NCI-H82 treated with DMSO at 0.1 percent for 48 hours (cell line): ENCODE measurements at regions not wholly inside any gene's neighbourhood (a gene's known extent, or its start where the extent isn't known, plus 50 kb on each side); places are given as distances from the start of the nearest gene placed in this dataset.
"Not testable (repeated sequence)": the region's sequence is repeated elsewhere in the genome, so short reads cannot be mapped to it uniquely, and the experiment has no call there.

ENCODE experiments used
- DNase-seq: peaks from one replicate; lab custom pipeline; 2025; ENCODE audit not compliant: unreplicated experiment; lab: John Stamatoyannopoulos, UW

DNA sequence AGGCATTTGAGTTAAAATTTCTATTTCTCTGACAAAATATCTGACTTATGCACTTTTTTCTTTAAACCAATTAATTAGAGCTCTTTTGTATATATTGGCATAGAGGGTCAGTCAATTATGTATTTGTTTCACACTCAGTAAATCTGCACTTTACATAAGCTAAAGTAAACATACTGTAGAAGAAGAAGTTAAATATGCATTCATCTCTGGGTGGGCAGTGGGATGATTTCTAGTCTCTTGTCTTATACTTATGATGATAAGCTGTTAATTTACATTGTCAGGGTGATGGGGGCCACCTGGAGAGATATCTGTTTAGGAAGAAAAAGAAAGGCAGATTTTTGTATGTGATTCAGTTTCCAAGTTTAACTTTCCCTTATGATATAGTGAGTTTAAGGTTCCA is 330.8 kb downstream of the IPO8 start:
- DNase-seq = no peak

GRCh38 chr12:30361145-30361544 is 334.5 kb downstream of the IPO8 start:
- DNase-seq = no peak

DNA sequence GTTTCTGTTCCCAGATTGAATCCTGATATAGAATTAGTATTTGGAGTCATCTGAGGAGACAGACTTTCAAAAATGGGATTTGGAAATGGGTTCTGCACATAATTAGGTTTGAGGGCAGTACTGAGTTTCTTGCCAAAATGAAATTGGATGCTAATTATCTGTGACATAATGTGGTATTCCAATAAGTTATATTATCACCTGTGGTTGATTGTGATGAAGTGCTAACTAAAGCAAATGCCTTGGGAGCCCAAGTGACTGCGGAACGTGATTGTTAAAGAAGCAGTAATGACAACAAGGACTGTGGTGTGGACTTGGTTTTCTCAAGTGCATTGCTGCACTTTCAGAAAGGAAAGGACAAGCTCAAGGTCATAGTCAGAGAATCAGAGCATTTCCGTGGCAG is 337.0 kb downstream of the IPO8 start:
- no peak for DNase-seq

DNA sequence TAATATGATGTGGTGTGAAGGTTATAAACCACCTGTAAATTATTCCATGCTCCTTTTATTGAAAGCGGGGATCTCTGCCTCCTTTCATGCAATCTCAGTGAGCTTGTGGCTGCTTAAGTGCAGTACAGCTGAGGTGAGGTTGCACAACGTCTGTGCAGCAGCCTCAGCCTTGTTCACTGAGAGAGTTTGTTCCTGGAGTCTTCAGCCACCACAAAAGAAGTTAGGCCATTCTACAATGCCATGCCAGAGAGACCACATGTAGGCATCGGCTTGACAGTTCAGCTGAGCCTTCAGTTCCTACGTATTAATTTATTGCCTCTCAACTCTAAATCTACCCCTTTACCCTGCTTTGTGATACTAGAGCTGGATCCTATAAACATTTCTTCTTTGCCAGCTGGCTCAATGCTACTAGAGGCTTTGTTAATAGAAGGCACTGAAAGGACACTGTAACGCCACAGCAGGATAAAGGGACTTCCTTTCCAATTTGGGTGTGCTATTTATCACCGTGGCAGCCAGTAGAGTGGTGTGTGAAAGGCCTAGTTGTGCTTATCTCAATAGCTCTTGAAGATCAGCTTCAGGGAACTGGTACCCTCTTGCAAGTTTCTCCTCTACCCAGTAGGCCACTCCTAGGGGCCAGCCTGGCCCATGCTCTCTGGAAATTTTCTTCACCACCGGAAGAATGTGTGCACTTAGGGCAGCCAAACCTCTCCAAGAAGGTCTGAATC is 337.7 kb downstream of the IPO8 start:
- no peak for DNase-seq

DNA sequence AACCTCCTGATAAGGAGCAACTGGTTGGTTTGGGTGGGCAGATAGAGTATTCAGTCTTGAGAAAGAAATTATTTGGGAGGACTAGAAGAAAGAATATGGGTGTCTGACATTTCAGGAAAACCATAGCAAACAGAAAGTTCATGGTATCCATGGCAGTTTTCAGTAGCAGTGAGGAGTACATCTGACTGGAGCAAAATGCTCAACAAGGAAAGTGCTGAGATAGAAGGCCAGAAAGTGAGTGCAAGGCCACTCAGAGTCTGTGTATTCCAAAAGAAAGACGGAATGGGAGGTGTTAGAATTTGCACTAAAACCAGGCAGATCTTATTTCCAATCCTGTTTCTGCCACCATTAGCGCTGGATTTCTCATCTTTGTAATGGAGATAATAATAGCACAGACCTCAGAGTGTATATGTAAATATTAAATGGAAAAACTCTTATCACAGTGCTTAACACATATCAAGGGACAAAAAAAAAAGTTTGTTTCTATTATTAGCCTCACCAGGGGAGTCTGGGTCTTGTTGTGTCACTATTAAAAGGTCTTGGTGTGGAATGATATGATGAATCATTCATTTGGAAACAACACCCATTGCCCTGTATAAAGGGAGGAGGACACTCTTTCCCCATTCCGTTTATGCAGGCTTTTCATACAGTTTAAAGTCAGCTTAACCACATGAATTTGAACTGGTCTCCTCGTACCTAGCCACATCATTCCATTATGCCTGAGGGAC is 349.8 kb downstream of the IPO8 start:
- DNase-seq = no peak

DNA sequence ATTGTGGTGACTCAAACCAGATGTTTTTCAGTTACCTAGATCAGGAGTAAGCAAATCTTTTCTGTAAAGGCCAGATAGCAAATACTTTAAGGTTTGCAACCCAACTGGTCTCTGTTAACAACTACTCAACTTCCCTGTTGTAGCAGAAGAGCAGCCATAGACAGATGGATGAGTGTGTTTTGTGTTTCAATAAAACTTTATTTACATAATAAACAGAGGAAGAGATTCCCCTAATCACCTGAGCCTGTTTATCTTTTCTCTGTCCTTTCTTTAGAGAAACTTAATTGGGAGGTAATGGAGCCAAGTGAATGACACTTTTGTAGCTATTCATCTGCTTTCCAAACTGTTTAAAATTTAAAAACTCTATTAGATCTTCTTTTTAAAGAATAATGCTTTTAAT is 365.1 kb downstream of the IPO8 start:
- DNase-seq = no peak

DNA sequence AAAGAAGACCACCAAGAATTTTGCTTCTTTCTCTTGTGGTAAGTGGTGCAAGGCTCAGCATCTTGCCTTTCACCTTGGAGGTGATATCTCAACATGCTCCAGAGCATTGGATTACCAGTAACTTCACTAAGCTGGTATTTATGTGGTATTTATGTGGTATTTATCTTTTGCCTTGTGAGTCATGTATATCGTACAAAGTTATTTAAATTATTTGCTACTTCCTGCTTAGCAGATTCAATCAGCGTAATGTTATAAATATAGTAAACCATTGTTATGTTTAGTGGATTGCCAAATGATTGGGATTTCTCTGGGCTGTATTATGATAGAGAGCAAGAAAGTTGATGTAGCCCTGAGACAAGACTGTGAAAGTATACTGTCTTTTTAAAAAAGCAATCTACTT is 366.4 kb downstream of the IPO8 start:
- DNase-seq = no peak

- no peak for DNase-seq
Measured at GRCh38 chr12:30323008-30323407, 372.7 kb downstream of the IPO8 start.

DNA sequence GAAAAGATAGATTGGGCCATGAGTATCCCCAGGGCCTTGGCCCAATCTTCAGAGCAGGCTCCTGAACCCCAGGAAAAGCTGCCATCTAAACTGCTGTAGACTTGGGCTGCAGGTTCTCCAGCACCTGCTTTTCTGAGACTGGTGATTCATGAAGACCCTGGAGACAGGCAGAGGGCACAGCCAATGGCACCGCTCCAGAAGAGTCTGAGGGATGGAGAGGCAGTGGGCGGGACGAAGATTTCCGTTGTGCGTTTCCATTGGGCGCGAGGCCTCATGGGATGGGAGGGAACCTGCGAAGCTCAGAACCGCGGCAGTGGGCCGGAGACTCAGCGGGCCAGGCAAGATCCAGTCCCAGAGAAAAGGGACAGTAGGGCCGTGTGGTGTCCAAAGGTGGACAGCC is 375.1 kb downstream of the IPO8 start:
- DNase-seq = no peak

- DNase-seq = no peak
Measured at GRCh38 chr12:30314506-30315100, 381.1 kb downstream of the IPO8 start.

- no peak for DNase-seq
Measured at GRCh38 chr12:30308010-30308717, 387.5 kb downstream of the IPO8 start.

DNA sequence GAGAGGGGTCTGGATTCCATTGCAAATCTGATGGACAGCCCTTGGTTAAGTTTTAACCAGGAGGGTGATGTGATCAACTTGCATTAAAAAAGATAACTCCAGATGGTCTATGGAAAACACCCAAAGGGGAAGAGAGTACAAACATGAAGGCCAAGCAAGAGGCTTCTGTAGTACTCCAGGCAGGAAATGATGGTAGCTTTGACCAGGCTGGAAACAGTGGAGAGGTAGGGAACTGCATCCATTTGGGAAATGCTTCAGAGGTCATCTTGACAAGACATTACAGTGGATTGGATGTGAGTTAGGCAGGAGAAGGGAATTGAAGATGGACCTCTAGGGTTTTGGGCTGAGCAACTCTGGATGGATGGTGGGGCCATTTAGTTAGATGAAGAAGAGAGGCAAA is 391.1 kb downstream of the IPO8 start:
- no peak for DNase-seq

DNA sequence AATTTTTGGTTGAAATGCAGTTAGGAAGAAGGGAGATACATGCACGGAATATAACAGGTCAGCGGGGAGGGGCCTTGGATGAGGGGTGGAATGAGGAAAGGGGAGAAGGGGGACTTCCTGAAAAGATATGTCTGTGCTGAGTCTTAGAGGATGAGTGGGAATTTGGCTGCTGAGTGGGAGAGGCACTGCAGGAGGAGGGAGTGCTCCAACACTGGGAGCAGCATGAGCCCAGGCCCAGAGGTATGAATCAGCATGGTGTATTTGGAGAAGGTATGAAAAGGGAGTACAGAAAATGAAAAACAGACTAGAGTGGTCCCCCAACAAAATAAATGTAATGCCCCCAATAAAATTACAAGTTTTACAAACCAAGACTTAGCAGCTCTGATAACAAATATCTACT is 394.4 kb downstream of the IPO8 start:
- DNase-seq = no peak

DNA sequence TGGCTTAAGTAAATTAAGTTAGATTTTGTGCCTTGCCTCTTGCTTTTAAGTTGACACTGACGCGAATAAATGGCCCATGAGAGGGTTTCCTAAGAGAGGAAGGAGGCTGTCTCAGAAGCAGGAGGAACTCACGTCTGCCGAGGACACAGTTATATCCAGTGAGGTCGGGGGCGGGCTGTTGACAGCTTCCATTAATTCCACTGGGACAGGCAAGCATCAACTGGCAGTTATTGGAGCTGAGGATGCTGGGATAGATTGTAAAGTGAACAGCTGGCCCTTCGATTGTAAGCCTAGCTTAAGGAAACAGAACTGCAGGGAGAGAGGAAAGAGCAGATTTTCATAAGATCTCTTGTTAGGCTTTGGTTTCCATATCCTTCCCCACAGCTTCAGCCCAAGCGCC is 399.2 kb downstream of the IPO8 start:
- DNase-seq = peak; percentile 85

DNA sequence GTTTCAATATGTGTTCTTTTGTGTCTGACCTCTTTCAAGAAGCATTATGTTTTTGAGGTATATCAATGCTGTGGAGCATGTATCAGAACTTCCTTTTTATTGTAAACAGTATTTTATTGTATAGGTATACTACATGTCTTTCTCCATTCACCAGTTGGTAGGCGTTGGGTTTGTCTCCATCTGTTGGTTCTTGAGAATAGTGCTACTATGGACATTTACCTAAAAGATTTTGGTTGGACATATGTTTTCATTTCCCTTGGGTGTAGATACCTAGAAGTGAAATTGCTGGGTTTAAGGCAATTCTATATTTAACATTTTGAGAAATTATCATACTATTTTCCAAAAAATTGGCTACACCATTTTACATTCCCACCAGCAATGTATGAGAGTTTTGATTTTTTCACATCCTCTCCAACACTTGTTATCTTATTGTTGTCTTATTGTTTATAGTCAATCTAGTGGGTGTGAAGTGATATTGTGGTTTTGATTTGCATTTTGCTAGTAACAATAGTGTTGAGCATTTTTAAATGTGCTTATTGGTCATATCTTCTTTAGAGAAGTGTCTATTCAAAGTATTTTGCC is 409.2 kb downstream of the IPO8 start:
- peak; percentile 32 for DNase-seq

- DNase-seq = no peak
Measured at GRCh38 chr12:30278401-30278800, 417.3 kb downstream of the IPO8 start.

DNA sequence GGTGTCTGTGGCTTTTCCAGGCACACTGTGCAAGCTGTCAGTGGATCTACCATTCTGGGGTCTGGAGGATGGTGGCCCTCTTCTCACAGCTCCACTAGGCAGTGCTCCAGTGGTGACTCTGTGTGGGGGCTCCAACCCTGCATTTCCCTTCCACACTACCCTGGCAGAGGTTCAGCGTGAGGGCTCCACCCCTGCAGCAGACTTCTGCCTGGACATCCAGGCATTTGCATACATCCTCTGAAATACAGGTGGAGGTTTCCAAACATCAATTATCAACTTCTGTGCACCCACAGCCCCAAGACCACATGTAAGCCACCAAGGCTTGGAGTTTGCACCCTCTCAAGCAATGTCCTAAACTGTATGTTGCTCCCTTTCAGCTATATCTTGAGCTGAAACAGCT is 423.2 kb downstream of the IPO8 start:
- DNase-seq = not testable (repeated sequence)

GRCh38 chr12:30269496-30269895 is 426.2 kb downstream of the IPO8 start:
- DNase-seq = no peak

DNA sequence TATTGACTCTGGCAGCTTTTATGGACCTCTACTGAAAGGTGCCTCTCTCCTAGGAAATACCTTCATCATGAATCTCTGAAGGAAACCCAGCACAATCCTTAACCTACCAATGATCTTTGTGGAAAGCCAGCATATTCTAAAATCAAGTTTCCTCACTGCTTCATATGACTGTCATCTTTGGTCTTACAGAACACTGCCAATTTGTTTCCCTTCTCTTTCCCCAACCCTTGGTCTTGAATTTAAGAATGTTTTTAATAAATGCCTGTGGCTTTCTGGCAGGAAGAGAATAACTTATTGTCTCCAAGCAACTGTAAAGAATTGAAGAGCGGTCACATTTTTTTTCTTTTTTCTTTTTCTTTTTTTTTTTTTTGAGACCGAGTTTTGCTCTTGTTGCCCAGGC is 427.6 kb downstream of the IPO8 start:
- DNase-seq = no peak

DNA sequence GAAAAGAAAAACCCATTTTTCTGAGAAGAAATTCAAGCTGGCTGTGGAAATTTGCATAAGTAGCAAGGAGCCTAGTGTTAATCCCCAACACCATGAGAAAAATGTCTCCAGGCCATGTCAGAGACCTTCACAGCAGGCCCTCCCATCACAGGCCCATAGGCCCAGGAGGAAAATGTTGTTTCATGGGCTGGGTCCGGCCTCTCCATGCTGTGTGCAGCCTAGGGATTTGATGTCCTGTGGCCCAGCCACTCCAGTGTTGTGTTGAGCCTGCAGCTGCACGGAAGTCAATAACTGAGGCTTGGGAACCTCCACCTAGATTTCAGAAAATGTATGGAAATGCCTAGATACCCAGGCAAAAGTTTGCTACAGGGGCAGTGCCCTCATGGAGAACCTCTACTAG is 432.2 kb downstream of the IPO8 start:
- no peak for DNase-seq

GRCh38 chr12:30257618-30258017 is 438.1 kb downstream of the IPO8 start:
- no peak for DNase-seq
